ENCODE measurements at regions not wholly inside any gene's neighbourhood (a gene's known extent, or its start where the extent isn't known, plus 50 kb on each side); places are given as distances from the start of the nearest gene placed in this dataset.

DNA sequence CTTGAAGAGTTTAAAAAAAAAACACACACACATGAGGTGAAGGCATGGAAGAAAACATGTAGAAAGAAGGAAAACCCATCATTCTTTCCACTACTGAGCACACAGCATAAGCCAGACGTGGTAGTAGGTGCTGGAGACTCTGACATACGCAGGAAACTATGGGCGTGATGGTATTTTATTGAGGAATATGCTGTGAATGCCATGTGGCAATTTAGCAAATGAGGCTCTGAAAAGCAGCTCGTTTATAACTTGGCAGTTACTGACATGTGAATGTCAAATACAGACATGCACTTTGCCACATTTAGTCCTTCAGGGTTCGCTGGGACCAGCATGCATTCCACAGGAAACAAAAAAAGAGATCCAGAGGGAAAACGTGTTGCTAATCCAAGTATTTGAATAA, 74.3 kb upstream of the IFNAR2 start:
- DNase-seq (ENCODE audit: low read depth) = no peak

- DNase-seq (ENCODE audit: low read depth) = no peak
Measured at GRCh38 chr21:33157303-33157702, 72.4 kb upstream of the IFNAR2 start.

GRCh38 chr21:33158654-33159053, 71.1 kb upstream of the IFNAR2 start:
- no peak for DNase-seq (ENCODE audit: low read depth)

DNA sequence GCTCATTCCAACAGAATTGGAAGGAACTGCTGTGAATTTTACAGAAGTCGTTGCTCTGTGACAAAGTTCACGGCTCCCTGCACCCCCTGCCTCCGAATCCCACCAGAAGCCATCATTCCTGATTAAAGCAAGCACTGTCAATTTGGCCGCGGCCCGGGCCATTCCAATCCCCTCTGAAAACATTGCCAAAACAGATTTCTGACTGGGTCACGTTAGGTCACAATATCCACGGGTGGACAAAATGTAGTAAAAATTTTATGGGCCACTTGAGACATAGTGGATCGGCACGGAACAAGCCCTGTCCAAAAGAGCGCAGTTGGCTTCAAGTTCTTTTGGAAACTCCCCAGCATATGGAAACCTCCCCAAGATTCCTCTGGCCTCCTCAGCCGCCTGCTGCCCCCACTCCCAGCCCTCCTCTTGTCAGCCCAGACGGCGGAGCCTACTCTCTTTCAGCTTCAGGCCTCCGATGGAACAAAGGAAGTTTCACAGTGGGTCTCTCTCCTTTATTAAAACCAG, 67.2 kb upstream of the IFNAR2 start:
- no peak for DNase-seq (ENCODE audit: low read depth)

- no peak for DNase-seq (ENCODE audit: low read depth)
Measured at GRCh38 chr21:33168886-33169285, 60.9 kb upstream of the IFNAR2 start.

DNA sequence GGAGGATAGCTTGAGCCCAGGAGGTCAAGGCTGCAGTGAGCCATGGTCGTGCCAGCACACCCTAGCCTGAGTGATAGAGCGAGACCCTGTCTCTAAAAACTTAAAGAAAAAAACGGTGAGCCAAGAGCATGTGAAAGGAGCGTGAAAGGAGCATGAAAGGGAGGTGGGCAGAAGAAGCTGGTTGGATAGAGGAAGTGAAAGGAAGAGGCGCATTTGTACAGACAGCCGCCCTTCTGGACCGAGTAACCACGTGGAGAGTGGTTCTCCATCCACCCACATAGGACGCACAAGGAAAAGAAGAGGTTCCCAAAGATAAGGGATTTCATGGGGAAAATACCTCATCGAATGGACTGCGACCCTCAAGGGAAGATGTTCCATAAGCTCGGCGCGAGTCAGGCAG, 60.4 kb upstream of the IFNAR2 start:
- no peak for DNase-seq (ENCODE audit: low read depth)

GRCh38 chr21:33171616-33172169, 58.0 kb upstream of the IFNAR2 start:
- DNase-seq (ENCODE audit: low read depth) = no peak

GRCh38 chr21:33174756-33175155, 55.0 kb upstream of the IFNAR2 start:
- DNase-seq (ENCODE audit: low read depth) = no peak
